Neutrophil (primary cell): ENCODE measurements at regions not wholly inside any gene's neighbourhood (a gene's known extent, or its start where the extent isn't known, plus 50 kb on each side); places are given as distances from the start of the nearest gene placed in this dataset.

Experiments used
- H3K27ac ChIP-seq: fragments of 200-600 bp; sonication (generic); 2 replicates; pipeline ENCODE4 v1.5.1; 2016; ENCODE audit warnings: mild to moderate bottlenecking, moderate library complexity
- H3K27me3 ChIP-seq: fragments of 200-600 bp; sonication (generic); 2 replicates; pipeline ENCODE4 v1.6.0; 2016; ENCODE audit warnings: mild to moderate bottlenecking
- H3K36me3 ChIP-seq: fragments of 200-600 bp; sonication (generic); 2 replicates; pipeline ENCODE4 v1.5.1; 2017
- H3K4me1 ChIP-seq, 2 experiments: fragments of 200-600 bp in 1 of 2; sonication (generic) in 1 of 2; 1 replicate in 1 of 2; 2 replicates in 1 of 2; pipeline versions ENCODE4 v1.5.1 to v1.6.1; 2013 to 2016; ENCODE audit warnings: low read depth in 1 of 2, low read length in 1 of 2, mild to moderate bottlenecking in 1 of 2, moderate library complexity in 1 of 2; ENCODE audit not compliant: control insufficient read depth in 1 of 2, insufficient read depth in 1 of 2
- H3K4me3 ChIP-seq, 2 experiments: fragments of 200-600 bp in 1 of 2; sonication (generic) in 1 of 2; 1 replicate in 1 of 2; 2 replicates in 1 of 2; pipeline ENCODE4 v1.5.1; 2013 to 2016; ENCODE audit warnings: low read depth in 1 of 2, low read length in 1 of 2, mild to moderate bottlenecking in 1 of 2, moderate library complexity in 1 of 2
- H3K9me3 ChIP-seq: fragments of 200-600 bp; sonication (generic); 2 replicates; pipeline ENCODE4 v1.5.1; 2016
- TF ChIP-seq, protein P1 (sequence below): fragments of 200-600 bp; sonication (generic); IDR thresholded peaks from 2 replicates; pipeline ENCODE4 v1.5.1; 2016; ENCODE audit warnings: antibody characterized with exemption

DNA sequence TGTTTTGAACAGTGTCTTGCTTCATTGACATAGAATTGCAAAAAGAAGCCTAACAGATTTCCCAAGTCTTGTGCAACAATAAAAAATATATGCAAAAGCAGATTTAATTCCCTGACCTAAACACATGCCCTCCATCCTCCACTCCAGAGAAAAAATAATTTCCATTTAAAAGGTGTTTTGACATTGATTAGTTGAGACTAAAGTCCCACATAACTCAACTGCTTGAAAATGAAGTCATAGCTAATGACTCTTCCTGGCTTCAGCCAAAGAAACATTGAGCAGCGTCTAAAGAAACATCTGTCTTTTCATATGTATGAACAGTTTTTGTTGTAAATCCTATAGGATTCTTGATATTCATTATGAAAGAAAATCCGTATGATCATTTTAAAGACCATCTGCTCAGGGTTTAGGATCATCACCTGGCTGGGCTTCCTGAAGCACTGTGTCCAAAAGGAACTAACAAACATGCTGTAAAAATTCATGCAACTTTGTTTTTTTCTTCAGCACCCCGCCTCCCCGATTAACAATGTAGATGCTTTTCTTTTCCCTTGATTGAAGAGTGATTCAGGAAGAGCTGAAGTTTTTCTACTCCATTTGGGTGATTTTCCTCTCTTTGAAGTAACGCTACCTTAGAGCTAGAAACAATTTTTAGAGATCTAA is 273.4 kb downstream of the HS3ST1 start:
- H3K27ac ChIP-seq = no peak overlapping the region
- no peaks in the 10 kb centered on the region for H3K4me1 ChIP-seq
- no peak overlapping the region for H3K4me3 ChIP-seq
- H3K9me3 ChIP-seq = no peaks in the 10 kb centered on the region
- H3K36me3 ChIP-seq = no peaks in the 10 kb centered on the region
- TF ChIP-seq, protein P1, sequence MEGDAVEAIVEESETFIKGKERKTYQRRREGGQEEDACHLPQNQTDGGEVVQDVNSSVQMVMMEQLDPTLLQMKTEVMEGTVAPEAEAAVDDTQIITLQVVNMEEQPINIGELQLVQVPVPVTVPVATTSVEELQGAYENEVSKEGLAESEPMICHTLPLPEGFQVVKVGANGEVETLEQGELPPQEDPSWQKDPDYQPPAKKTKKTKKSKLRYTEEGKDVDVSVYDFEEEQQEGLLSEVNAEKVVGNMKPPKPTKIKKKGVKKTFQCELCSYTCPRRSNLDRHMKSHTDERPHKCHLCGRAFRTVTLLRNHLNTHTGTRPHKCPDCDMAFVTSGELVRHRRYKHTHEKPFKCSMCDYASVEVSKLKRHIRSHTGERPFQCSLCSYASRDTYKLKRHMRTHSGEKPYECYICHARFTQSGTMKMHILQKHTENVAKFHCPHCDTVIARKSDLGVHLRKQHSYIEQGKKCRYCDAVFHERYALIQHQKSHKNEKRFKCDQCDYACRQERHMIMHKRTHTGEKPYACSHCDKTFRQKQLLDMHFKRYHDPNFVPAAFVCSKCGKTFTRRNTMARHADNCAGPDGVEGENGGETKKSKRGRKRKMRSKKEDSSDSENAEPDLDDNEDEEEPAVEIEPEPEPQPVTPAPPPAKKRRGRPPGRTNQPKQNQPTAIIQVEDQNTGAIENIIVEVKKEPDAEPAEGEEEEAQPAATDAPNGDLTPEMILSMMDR = no peak
- H3K27me3 ChIP-seq = no peaks in the 10 kb centered on the region

DNA sequence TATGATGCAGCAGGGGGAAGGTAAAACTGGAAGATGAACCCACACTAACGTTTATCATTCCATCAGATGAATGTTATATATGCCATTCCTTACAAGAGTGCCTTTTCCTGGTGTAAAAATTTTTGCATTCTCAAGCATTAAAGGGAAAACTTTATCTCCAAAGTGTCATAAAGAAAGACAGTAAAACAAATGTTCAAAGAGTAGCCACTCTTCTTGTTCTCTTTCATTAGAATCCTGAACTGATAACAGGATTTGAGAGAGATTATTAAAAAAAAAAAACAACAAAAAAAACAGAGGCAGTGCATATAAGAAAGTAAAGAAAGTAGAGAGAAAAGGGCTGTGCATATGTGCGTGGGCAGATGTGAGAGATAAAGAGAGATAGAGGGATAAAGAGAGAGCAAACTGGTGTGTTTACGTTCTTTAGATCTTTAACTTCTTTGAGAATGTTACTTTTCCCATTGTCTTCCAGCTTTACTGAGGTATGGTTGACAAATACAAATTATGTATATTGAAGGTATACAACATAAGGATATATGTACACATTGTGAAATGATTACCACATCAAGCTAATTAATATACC is 275.4 kb downstream of the HS3ST1 start:
- Histone ChIP-seq H3K27me3 (no peaks in the 10 kb centered on the region), H3K36me3 (no peaks in the 10 kb centered on the region), H3K27ac (no peak overlapping the region), H3K4me1 (no peaks in the 10 kb centered on the region), H3K4me3 (no peak overlapping the region), H3K9me3 (no peaks in the 10 kb centered on the region)
- TF ChIP-seq, protein P1 = no peak

DNA sequence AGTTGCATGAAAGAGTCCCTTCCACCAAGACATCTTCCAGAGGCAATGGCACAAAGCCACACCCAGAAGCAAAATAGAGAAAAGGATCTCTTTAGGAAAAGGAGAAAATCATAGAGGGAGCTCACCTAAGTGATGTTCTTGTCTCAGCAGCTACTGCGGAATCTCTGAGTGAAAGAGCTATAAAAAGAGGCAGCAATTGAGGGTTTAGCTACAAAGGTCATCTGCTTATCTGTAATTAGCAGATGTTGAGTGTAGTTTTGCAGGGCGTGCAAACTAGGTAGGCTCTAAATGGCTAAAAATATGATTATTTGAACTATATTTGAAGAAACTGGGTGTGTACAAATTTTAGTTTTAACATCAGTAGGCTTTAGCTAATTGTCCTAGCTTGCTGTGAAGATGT is 276.0 kb downstream of the HS3ST1 start:
- Histone ChIP-seq H3K27me3 (no peaks in the 10 kb centered on the region), H3K9me3 (no peaks in the 10 kb centered on the region), H3K27ac (no peak overlapping the region), H3K36me3 (no peaks in the 10 kb centered on the region), H3K4me3 (no peak overlapping the region), H3K4me1 (no peaks in the 10 kb centered on the region)
- TF ChIP-seq, protein P1 = no peak

DNA sequence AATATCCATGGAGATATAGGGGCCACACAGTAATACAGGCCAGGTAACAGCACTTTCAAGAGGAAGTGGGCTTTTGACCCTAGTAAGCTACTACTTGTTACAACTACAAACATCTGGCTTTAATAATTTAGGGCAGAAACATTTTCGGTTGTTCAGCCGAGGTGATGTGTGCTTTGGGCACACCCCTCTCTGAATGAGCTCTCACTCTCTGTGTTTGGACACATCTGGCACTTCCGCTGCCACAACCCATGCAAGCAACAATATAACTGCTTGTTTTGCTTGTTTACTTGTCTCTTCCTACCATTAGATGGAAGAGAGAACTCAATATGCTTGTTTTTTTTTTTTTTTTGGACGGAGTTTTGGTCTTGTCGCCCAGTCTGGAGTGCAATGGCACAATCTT is 277.2 kb downstream of the HS3ST1 start:
- TF ChIP-seq, protein P1 = no peak
- no peaks in the 10 kb centered on the region for H3K27me3 ChIP-seq
- H3K9me3 ChIP-seq = no peaks in the 10 kb centered on the region
- no peak overlapping the region for H3K27ac ChIP-seq
- no peak overlapping the region for H3K4me3 ChIP-seq
- no peaks in the 10 kb centered on the region for H3K36me3 ChIP-seq
- no peaks in the 10 kb centered on the region for H3K4me1 ChIP-seq

DNA sequence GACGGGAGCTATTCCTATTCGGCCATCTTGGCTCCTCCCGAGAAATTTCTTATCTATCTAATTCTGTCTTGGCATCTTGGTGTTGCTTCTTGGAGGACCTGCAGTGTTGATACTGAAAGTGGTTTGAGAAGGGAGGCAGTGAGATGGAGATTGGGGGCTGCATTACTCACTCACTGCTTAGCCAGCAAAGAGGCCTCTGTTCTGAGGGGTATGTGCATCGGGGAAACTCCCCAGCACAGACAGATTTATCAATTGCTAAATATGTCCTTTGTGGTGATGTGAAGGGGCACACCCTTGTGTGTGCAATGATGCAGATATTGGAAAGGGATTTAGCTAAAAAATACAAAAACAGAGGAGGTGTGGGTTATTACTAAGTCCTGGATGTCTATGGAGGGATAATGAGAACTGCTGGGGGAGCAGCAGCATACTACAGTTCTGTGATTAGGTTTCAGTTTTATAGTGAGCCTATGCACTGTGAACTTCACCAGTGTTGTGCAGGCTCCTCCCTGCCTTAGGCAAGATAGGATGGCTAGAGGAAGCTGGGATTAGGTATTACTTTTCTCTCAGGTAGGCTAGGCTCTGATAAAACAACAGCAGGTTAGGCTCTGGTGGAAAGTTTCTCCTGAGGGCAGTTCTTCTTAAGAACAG is 279.0 kb downstream of the HS3ST1 start:
- no peaks in the 10 kb centered on the region for H3K4me1 ChIP-seq
- H3K27ac ChIP-seq = no peak overlapping the region
- no peak overlapping the region for H3K4me3 ChIP-seq
- no peaks in the 10 kb centered on the region for H3K36me3 ChIP-seq
- H3K27me3 ChIP-seq = no peaks in the 10 kb centered on the region
- H3K9me3 ChIP-seq = no peaks in the 10 kb centered on the region
- TF ChIP-seq, protein P1 = no peak
